SK-N-SH treated with all-trans-retinoic acid at 6 μM for 48 hours (cell line): ENCODE measurements at regions not wholly inside any gene's neighbourhood (a gene's known extent, or its start where the extent isn't known, plus 50 kb on each side); places are given as distances from the start of the nearest gene placed in this dataset.

Source experiments
- ATAC-seq: fragments of 200-7000 bp; cut with Tn5 transposase; 3 replicates; pipeline ENCODE4 v1.9.1; 2020; ENCODE audit warnings: mild to moderate bottlenecking, moderate library complexity
- ARNTL ChIP-seq: fragments of 450-650 bp; formaldehyde crosslinking; IDR thresholded peaks from 2 replicates; pipeline ENCODE4 v1.5.0; 2020; ENCODE audit warnings: low read depth, mild to moderate bottlenecking, moderate library complexity, borderline replicate concordance
- BACH2 ChIP-seq: fragments of 250-450 bp; sonication (Bioruptor Pico); IDR thresholded peaks from 2 replicates; pipeline ENCODE4 v1.9.0; 2021; ENCODE audit warnings: mild to moderate bottlenecking, borderline replicate concordance
- CSDC2 ChIP-seq: fragments of 250-450 bp; sonication (Bioruptor Pico); IDR thresholded peaks from 2 replicates; pipeline ENCODE4 v1.5.0; 2020; ENCODE audit warnings: mild to moderate bottlenecking, moderate library complexity
- ESRRG ChIP-seq: fragments of 250-450 bp; sonication (Bioruptor Pico); IDR thresholded peaks from 2 replicates; pipeline ENCODE4 v1.6.1; 2021; ENCODE audit warnings: mild to moderate bottlenecking
- GLIS3 ChIP-seq: fragments of 250-450 bp; sonication (Bioruptor Pico); IDR thresholded peaks from 2 replicates; pipeline ENCODE4 v1.5.0; 2020; ENCODE audit warnings: mild to moderate bottlenecking, moderate library complexity
- ISL1 ChIP-seq: fragments of 250-450 bp; sonication (Bioruptor Pico); IDR thresholded peaks from 2 replicates; pipeline ENCODE4 v2.1.2; 2022; ENCODE audit warnings: mild to moderate bottlenecking, moderate library complexity
- RARB ChIP-seq: fragments of 250-450 bp; sonication (Bioruptor Pico); IDR thresholded peaks from 2 replicates; pipeline ENCODE4 v1.8.0; 2021; ENCODE audit warnings: mild to moderate bottlenecking, moderate library complexity
- SNAI2 ChIP-seq: fragments of 250-450 bp; sonication (Bioruptor Pico); IDR thresholded peaks from 2 replicates; pipeline ENCODE4 v1.5.0; 2020; ENCODE audit warnings: mild to moderate bottlenecking, moderate library complexity
- TCF4 ChIP-seq: fragments of 250-450 bp; sonication (Bioruptor Pico); IDR thresholded peaks from 2 replicates; pipeline ENCODE4 v1.8.0; 2021; ENCODE audit warnings: mild to moderate bottlenecking, moderate library complexity, borderline replicate concordance
- TOX ChIP-seq: fragments of 250-450 bp; sonication (Bioruptor Pico); IDR thresholded peaks from 2 replicates; pipeline ENCODE4 v1.8.0; 2021; ENCODE audit warnings: mild to moderate bottlenecking, moderate library complexity, borderline replicate concordance
- ZC3H10 ChIP-seq: fragments of 250-450 bp; sonication (Bioruptor Pico); IDR thresholded peaks from 2 replicates; pipeline ENCODE4 v1.5.1; 2021; ENCODE audit warnings: mild to moderate bottlenecking, moderate library complexity
- ZFP3 ChIP-seq: fragments of 250-450 bp; sonication (Bioruptor Pico); IDR thresholded peaks from 2 replicates; pipeline ENCODE4 v1.5.0; 2020; ENCODE audit warnings: mild to moderate bottlenecking, moderate library complexity
- ZFP30 ChIP-seq: fragments of 450-650 bp; formaldehyde crosslinking; IDR thresholded peaks from 2 replicates; pipeline ENCODE4 v1.5.0; 2022; ENCODE audit warnings: mild to moderate bottlenecking, moderate library complexity
- ZNF70 ChIP-seq: fragments of 450-650 bp; formaldehyde crosslinking; IDR thresholded peaks from 2 replicates; pipeline ENCODE4 v1.5.0; 2020; ENCODE audit warnings: mild to moderate bottlenecking, moderate library complexity
- ZNF8 ChIP-seq: fragments of 450-650 bp; formaldehyde crosslinking; IDR thresholded peaks from 2 replicates; pipeline ENCODE4 v1.5.0; 2020; ENCODE audit warnings: mild to moderate bottlenecking, moderate library complexity
- TF ChIP-seq, protein P1 (sequence below): fragments of 250-450 bp; sonication (Bioruptor Pico); IDR thresholded peaks from 2 replicates; pipeline ENCODE4 v1.5.1; 2021; ENCODE audit warnings: mild to moderate bottlenecking, moderate library complexity
- TF ChIP-seq, protein P2 (sequence below): fragments of 250-450 bp; sonication (Bioruptor Pico); IDR thresholded peaks from 2 replicates; pipeline ENCODE4 v1.8.0; 2021; ENCODE audit warnings: low read depth, mild to moderate bottlenecking, moderate library complexity, borderline replicate concordance
- TF ChIP-seq, protein P3 (sequence below): fragments of 250-450 bp; sonication (Bioruptor Pico); IDR thresholded peaks from 2 replicates; pipeline ENCODE4 v1.5.0; 2020; ENCODE audit warnings: mild to moderate bottlenecking, moderate library complexity
- TF ChIP-seq, protein P4 (sequence below): fragments of 250-450 bp; sonication (Bioruptor Pico); IDR thresholded peaks from 2 replicates; pipeline ENCODE4 v1.5.1; 2020; ENCODE audit warnings: low read depth, mild to moderate bottlenecking, moderate library complexity
- TF ChIP-seq, protein P5 (sequence below): fragments of 250-450 bp; sonication (Bioruptor Pico); IDR thresholded peaks from 2 replicates; pipeline ENCODE4 v1.8.0; 2020; ENCODE audit warnings: mild to moderate bottlenecking, moderate library complexity, borderline replicate concordance

DNA sequence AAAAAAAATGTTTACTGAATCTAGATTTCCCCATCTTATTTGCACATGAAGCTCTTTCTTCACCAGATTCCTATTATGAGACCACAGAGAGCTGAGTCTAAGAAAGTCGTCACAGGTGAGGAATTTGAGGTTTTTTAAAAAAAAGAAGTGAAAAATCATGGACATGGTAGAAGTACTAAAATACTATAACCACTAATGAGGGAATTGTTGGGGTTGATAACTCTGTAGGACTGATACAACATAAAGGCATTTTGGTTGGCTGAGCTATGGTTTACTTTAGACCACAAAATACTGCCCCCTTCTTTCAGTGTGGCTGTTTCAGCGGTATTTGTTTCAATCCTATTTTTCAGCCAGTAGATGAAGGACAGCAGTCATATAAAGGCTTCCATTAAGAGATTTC lies 1111.3 kb downstream of the TYW1 start (continued):
- no peak for TF ChIP-seq ARNTL (CRISPR knock-in tag)
- TF ChIP-seq ZNF70 = no peak
- TF ChIP-seq, protein P1, sequence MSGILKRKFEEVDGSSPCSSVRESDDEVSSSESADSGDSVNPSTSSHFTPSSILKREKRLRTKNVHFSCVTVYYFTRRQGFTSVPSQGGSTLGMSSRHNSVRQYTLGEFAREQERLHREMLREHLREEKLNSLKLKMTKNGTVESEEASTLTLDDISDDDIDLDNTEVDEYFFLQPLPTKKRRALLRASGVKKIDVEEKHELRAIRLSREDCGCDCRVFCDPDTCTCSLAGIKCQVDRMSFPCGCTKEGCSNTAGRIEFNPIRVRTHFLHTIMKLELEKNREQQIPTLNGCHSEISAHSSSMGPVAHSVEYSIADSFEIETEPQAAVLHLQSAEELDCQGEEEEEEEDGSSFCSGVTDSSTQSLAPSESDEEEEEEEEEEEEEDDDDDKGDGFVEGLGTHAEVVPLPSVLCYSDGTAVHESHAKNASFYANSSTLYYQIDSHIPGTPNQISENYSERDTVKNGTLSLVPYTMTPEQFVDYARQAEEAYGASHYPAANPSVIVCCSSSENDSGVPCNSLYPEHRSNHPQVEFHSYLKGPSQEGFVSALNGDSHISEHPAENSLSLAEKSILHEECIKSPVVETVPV (CRISPR knock-in tag) = no peak
- no peak for TF ChIP-seq BACH2
- TF ChIP-seq, protein P2, sequence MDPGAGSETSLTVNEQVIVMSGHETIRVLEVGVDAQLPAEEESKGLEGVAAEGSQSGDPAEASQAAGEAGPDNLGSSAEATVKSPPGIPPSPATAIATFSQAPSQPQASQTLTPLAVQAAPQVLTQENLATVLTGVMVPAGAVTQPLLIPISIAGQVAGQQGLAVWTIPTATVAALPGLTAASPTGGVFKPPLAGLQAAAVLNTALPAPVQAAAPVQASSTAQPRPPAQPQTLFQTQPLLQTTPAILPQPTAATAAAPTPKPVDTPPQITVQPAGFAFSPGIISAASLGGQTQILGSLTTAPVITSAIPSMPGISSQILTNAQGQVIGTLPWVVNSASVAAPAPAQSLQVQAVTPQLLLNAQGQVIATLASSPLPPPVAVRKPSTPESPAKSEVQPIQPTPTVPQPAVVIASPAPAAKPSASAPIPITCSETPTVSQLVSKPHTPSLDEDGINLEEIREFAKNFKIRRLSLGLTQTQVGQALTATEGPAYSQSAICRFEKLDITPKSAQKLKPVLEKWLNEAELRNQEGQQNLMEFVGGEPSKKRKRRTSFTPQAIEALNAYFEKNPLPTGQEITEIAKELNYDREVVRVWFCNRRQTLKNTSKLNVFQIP (CRISPR knock-in tag) = no peak

DNA sequence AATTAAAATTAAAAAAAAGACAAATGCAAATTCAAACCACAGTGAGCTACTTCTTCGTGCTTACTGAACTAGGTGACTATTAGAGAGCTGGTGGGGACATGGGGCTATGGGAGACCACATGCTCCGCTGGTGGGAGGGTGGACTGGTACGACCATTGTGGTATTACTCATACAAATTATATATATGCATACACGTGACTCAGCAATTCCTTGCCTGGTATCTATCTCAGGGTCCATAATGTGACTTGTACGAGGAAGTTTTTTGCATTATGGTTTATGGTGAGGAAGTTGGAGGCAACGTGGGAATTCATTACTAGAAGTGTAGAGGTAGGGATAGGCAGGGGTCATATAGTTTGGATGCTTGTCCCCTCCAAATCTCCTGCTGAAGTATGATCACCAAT lies 1112.7 kb downstream of the TYW1 start:
- ATAC-seq = no peak
- TF ChIP-seq RARB = no peak
- TF ChIP-seq, protein P2 (CRISPR knock-in tag) = no peak
- TF ChIP-seq SNAI2 (CRISPR knock-in tag) = no peak
- TF ChIP-seq TOX (CRISPR knock-in tag) = no peak
- TF ChIP-seq ARNTL (CRISPR knock-in tag) = no peak
- TF ChIP-seq ZNF70 = no peak
- TF ChIP-seq TCF4 (CRISPR knock-in tag) = no peak
- TF ChIP-seq ZFP3 = no peak
- TF ChIP-seq, protein P3, sequence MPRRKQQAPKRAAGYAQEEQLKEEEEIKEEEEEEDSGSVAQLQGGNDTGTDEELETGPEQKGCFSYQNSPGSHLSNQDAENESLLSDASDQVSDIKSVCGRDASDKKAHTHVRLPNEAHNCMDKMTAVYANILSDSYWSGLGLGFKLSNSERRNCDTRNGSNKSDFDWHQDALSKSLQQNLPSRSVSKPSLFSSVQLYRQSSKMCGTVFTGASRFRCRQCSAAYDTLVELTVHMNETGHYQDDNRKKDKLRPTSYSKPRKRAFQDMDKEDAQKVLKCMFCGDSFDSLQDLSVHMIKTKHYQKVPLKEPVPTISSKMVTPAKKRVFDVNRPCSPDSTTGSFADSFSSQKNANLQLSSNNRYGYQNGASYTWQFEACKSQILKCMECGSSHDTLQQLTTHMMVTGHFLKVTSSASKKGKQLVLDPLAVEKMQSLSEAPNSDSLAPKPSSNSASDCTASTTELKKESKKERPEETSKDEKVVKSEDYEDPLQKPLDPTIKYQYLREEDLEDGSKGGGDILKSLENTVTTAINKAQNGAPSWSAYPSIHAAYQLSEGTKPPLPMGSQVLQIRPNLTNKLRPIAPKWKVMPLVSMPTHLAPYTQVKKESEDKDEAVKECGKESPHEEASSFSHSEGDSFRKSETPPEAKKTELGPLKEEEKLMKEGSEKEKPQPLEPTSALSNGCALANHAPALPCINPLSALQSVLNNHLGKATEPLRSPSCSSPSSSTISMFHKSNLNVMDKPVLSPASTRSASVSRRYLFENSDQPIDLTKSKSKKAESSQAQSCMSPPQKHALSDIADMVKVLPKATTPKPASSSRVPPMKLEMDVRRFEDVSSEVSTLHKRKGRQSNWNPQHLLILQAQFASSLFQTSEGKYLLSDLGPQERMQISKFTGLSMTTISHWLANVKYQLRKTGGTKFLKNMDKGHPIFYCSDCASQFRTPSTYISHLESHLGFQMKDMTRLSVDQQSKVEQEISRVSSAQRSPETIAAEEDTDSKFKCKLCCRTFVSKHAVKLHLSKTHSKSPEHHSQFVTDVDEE (CRISPR knock-in tag) = no peak
- TF ChIP-seq ZFP30 (CRISPR knock-in tag) = no peak
- TF ChIP-seq ZNF8 (CRISPR knock-in tag) = no peak

DNA sequence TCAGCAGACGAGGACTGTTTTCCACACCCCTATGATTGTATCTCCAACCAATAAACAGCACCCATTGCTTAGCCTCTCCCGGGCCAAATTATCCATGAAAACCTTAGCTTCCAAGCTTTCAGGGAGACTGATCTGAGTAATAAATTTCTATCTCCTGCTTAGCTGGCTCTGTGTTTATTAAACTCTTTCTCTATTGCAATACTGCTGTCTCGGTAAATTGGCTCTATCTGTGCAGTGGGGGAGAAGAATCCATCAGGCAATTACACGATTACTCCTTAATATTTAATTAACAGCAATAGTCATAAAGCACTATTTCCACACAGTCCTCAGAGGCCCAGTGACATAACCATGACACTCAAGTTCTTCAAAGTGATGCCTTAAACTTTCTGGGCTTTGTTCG lies 1122.8 kb downstream of the TYW1 start:
- TF ChIP-seq ESRRG (CRISPR knock-in tag) (no peak), SNAI2 (CRISPR knock-in tag) (no peak), ZNF70 (no peak), ZNF8 (CRISPR knock-in tag) (no peak), GLIS3 (CRISPR knock-in tag) (no peak), TOX (CRISPR knock-in tag) (no peak), RARB (no peak), ZFP3 (no peak), ISL1 (CRISPR knock-in tag) (no peak), ZC3H10 (no peak), BACH2 (no peak), ARNTL (CRISPR knock-in tag) (no peak), CSDC2 (CRISPR knock-in tag) (no peak)
- TF ChIP-seq, protein P4, sequence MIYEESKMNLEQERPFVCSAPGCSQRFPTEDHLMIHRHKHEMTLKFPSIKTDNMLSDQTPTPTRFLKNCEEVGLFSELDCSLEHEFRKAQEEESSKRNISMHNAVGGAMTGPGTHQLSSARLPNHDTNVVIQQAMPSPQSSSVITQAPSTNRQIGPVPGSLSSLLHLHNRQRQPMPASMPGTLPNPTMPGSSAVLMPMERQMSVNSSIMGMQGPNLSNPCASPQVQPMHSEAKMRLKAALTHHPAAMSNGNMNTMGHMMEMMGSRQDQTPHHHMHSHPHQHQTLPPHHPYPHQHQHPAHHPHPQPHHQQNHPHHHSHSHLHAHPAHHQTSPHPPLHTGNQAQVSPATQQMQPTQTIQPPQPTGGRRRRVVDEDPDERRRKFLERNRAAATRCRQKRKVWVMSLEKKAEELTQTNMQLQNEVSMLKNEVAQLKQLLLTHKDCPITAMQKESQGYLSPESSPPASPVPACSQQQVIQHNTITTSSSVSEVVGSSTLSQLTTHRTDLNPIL = no peak
- TF ChIP-seq, protein P1 (CRISPR knock-in tag) = no peak
- TF ChIP-seq, protein P5, sequence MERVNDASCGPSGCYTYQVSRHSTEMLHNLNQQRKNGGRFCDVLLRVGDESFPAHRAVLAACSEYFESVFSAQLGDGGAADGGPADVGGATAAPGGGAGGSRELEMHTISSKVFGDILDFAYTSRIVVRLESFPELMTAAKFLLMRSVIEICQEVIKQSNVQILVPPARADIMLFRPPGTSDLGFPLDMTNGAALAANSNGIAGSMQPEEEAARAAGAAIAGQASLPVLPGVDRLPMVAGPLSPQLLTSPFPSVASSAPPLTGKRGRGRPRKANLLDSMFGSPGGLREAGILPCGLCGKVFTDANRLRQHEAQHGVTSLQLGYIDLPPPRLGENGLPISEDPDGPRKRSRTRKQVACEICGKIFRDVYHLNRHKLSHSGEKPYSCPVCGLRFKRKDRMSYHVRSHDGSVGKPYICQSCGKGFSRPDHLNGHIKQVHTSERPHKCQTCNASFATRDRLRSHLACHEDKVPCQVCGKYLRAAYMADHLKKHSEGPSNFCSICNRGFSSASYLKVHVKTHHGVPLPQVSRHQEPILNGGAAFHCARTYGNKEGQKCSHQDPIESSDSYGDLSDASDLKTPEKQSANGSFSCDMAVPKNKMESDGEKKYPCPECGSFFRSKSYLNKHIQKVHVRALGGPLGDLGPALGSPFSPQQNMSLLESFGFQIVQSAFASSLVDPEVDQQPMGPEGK = no peak
- TF ChIP-seq, protein P3 (CRISPR knock-in tag) = no peak
- no peak for ATAC-seq
